ENCODE measurements at regions not wholly inside any gene's neighbourhood (a gene's known extent, or its start where the extent isn't known, plus 50 kb on each side); places are given as distances from the start of the nearest gene placed in this dataset.

GRCh38 chr3:99131876-99132275, 230.4 kb upstream of the DCBLD2 start:
- no peak for DNase-seq (ENCODE audit: low read depth in 1 of 2, low spot score in 1 of 2)

GRCh38 chr3:99128725-99129505, 227.4 kb upstream of the DCBLD2 start:
- DNase-seq (ENCODE audit: low read depth in 1 of 2, low spot score in 1 of 2), result no peak

GRCh38 chr3:99128235-99128634, 226.7 kb upstream of the DCBLD2 start:
- no peak for DNase-seq (ENCODE audit: low read depth in 1 of 2, low spot score in 1 of 2)

DNA sequence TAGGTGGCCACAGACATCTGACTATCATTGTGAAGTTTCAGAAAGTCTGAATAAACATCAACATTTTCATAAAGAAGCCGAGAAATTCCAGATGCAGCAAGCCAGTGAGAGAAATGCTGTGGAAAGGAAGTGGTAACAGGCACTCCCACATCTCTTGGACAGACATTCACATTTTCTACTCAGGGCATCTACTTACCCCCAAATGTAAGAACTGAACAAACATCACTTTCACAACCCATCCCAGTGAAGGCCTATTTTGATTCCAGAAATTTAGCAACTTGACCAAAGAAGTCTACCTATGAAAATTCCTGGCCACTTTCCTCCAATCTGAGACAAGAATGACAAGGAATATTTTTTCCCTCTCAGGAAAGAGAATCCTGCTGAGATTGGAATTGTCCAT, 224.8 kb upstream of the DCBLD2 start:
- DNase-seq (ENCODE audit: low read depth in 1 of 2, low spot score in 1 of 2), result no peak

DNA sequence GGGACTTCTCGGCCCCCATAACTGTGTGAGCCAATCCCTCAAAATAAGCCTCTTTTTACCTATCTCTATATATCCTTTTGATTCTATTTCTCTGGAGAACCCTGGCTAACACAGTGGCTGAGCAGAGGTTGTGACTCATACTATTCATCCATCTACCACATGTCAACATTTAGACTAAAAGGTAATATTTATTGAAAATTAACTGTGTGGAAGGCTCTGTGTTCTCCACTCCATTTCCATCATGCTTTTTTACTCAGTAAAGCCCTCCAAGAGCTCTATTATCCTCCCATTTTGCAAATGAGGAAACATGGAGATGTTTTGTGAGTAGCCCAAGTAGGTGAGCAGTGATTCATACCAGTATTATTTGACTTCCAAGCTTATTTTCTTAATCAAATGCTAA, 217.9 kb upstream of the DCBLD2 start:
- DNase-seq (ENCODE audit: low read depth in 1 of 2, low spot score in 1 of 2), result no peak

GRCh38 chr3:99118381-99118780, 216.9 kb upstream of the DCBLD2 start:
- no peak for DNase-seq (ENCODE audit: low read depth in 1 of 2, low spot score in 1 of 2)

DNA sequence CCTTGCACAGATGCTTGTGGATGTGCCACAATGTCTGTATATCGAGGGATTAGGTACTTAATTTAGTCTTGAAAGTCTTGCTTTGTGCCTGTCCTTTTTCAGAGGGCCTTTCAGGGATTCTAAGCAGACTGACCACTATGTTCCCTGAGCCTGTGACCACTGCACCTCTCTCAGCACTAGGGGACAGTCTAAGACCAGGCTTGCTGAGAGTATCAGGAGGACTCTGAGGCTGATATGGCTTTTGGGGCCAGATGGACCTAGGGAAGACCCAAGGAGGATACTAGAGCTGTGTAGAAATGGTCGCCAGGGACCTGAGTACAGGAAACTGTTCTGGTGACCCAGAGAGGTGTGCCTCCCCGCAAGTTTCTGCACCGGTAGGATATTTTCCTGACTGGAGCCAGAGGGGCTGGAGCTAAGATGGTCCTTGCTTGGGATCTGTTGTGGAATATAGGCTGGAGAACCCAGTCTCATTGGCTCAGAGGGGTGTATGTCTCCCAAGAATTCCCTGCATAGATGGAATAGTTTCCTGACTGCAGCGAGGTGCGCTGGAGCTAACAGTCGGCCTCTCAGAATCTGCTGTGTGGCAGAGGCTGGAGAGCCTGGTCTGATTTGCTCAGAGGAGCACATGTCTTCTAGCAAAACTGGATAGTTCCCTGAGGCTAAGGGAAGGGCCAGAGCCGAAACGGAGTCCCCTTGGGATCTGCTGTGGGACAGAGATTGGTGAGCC, 213.2 kb upstream of the DCBLD2 start:
- no peak for DNase-seq (ENCODE audit: low read depth in 1 of 2, low spot score in 1 of 2)

DNA sequence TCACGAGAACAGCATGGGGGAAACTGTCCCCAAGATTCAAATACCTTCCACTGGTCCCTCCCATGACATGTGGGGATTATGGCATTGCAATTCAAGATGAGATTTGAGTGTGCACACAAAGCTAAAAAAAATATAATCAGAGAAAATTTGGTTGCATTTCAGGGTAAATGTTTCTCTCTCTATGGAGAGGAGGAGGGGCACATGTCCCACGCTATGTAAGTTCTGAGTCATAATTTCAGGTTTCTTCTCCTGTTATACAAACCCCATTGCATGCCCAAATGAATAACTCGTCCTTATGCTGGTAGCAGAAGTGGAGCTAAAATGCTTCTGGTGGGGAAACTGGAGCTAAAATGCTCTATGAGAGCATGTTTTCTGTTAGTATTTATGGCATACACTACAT, 209.7 kb upstream of the DCBLD2 start:
- no peak for DNase-seq (ENCODE audit: low read depth in 1 of 2, low spot score in 1 of 2)

DNA sequence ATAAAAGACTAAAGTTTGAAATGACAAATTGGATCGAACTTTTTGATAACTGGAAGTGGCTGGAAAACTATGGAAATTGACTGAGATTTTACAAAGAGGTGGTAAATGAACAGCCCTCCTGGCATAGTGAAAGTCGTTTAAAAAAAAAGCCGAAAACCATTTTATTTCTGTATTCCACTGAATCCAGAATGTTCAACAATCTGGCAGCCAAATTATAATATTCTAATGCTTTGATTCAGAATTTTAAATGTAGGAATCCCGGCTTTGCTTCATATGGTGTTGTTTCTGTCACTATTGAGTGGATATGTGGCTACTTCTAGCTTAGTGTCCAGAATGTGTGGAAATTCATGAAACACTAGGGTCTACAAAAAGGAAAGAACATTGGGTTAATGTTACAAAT, 208.9 kb upstream of the DCBLD2 start:
- no peak for DNase-seq (ENCODE audit: low read depth in 1 of 2, low spot score in 1 of 2)

DNA sequence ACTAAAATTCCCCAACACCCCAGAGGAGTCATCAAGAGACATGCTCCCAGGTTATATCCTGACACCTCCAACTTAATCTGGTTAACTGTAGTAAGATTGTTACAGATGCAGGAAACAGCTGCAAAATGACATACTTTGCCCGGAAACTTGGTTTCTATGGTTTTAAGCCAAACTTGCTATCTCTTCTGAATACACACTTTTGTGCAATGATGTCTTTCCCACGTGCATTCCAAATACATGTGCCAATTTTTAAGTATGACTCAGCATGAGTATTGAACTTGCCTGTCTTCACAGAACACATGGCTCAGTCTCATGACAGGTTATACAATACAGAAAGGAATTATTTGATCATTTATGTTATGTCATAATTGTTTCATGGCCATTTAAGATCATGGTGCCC, 207.0 kb upstream of the DCBLD2 start:
- no peak for DNase-seq (ENCODE audit: low read depth in 1 of 2, low spot score in 1 of 2)

DNA sequence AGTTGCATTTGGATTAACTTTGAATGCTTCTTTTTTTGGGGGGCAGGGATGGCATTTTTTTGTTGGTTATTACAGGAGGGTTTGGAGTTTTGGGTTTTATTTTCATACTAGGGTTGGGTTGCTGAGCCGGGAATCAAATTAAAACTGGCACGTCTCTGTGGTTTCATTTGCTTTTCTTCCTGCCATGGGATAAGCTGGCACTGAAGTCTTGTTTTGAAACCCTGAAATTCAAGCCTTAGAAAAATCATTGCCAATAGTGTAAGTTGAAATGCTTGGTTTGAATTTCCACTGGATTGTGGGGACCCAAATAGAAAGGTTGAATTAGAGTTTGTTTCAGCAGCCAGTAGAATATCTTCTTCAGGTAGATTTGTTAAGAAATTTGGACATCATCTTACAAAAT, 193.1 kb upstream of the DCBLD2 start:
- DNase-seq (ENCODE audit: low read depth in 1 of 2, low spot score in 1 of 2), result no peak

DNA sequence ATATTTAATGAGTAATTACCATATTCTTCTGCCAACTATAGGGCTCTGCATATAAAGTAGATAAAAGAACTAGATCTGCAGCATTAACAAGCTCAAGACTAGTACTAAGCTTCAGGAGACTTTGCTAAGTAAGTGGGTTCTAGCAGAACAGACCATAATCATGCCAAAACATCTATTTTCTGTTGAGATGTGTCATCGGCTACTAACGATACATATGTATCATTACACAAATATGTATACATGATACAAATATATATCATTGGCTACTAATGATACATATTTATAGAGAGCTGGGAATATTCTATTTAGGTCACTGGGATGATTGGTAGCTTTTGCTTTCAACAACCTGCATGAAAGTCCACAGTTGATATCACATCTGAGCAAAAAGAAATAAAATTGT, 185.8 kb upstream of the DCBLD2 start:
- no peak for DNase-seq (ENCODE audit: low read depth in 1 of 2, low spot score in 1 of 2)

- no peak for DNase-seq (ENCODE audit: low read depth in 1 of 2, low spot score in 1 of 2)
Observed at GRCh38 chr3:99084826-99085225, 183.3 kb upstream of the DCBLD2 start.

GRCh38 chr3:99084156-99084555, 182.7 kb upstream of the DCBLD2 start:
- no peak for DNase-seq (ENCODE audit: low read depth in 1 of 2, low spot score in 1 of 2)

DNA sequence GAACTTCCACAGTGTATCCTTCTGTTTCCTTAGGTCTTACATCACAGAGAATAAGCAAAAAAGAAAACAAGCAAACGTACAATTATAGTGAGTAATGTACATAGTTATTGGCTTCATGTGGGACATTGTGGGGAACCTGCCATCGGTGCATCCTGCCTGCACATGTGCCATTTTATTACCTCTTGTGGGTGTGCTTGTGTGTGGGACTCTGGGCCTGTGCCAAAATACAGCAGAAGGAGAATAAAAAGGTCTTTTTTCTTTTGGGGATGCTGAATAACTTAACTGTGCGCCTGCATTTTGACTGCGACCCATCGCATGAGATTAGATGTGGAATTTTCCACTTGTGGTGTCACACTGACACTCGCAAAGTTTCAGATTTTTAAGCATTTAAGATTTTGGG, 169.6 kb upstream of the DCBLD2 start:
- no peak for DNase-seq (ENCODE audit: low read depth in 1 of 2, low spot score in 1 of 2)

DNA sequence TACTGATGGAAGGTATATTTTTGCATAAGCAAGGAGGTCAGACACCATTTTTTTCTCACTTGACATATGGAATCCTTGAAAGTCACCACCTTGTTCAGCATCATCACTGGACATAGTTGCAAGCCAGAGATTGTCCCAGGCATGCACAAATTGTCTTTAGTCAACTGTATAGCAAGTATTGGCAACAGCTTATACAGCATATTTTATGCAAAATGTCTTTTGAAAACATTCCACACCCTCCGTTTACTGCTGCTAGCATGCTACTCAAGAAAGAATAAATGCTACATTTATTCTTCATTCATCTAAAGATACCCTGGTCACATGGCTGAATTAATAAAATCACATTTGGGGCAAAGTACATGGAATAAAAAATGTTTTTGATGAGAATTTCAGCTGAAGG, 168.5 kb upstream of the DCBLD2 start:
- no peak for DNase-seq (ENCODE audit: low read depth in 1 of 2, low spot score in 1 of 2)

- DNase-seq (ENCODE audit: low read depth in 1 of 2, low spot score in 1 of 2), result no peak
Observed at GRCh38 chr3:99066863-99067262, 165.4 kb upstream of the DCBLD2 start.

DNA sequence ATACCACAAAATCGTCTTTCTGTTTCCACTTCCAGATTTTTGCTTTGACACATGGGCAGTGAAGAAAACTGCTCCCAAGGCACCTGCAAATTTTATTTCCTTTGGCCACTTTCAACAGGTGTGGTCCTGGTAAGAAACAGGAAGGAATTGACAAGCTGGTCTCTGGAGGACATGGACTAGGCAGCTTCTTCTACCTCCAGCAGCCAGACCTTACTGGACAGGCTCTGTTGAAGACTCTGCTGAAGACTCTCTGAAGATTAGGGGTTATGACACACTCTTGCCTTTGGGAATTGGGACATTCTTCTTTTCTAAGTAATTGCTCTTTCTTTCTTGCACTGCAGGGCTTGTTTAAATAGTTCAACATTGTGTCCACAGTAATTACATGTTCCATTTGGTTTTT, 147.7 kb upstream of the DCBLD2 start:
- DNase-seq (ENCODE audit: low read depth in 1 of 2, low spot score in 1 of 2), result no peak

DNA sequence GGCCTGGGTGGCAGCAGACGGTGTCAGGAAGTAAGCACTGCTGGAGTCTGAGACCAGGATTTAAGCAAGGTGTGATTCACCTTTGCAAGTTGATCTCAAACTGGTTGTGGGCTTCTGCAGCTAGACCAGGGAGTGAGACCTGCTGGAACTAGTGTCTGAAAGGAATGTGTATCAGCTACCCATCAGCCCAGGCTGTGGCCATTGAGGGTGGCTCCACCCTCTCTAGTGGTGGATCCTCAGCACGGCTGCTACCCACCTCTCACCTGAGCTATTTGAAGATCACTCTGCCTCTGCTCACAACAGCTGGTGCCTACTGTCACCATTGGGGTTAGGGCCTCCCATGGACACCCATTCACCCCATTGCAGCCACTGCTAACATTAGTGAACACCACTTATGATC, 140.3 kb upstream of the DCBLD2 start:
- DNase-seq (ENCODE audit: low read depth in 1 of 2, low spot score in 1 of 2), result no peak

DNA sequence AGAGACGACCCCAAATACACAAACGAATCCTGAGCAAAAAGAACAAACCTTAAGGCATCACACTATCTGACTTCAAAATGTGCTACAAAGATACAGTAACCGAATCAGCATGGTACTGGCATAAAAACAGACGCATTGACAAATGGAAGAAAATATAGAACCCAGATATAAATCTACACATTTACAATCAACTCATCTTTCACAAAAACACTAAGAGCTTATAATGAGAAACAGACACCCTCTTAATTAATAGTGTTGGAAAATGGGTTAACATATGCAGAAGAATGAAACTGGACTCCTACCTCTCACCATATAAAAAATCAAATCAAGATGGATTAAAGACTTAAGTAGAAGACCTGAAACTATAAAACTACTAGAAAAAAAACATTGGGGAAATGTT, 130.3 kb upstream of the DCBLD2 start:
- DNase-seq (ENCODE audit: low read depth in 1 of 2, low spot score in 1 of 2), result no peak

DNA sequence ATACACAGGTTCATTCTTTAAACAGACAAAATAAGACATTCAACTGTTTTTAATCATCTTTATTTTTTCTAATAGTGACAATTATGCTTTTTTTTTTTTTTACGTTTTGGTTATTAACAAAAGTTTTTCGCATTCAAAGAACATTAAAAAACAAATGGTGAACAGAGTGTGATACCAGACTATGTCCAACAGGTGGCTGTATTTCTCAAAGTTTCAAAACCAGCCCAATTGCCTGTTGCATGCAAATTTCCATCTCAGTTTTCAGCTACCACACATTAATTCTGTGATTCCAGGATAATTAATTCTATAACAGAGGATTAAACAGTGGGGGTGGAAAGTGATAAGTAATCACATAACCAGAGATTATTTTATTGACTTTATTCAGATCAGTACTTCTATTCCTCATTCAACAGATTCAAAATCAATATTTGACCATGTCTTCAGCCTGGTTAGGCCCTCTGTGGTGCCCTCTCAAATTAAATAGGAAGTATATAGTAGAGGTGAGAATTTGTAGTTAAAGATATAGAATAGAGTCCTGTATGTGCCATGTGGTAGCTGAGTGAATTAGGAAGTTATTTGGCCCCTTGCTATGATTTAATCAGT, 122.2 kb upstream of the DCBLD2 start:
- no peak for DNase-seq (ENCODE audit: low read depth in 1 of 2, low spot score in 1 of 2)

DNA sequence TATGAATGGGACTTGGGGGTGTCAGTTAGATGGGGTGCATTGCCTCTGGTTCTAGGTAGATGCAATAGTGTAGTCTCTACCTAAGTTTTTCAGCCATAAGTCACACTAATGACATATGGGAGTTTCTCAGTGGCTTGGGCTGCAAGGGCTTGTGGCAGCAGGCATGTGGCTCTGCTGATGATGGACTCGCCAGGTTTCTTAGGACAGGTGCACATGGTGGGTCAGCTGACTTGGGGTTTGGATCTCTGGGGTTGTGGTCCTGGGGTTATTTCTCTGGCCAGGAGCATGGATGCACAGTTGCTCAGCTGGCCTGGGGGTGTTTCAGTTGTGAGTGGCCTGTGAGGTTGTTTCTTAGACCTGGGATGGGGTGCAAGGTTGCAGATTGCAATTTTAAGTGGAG, 120.0 kb upstream of the DCBLD2 start:
- DNase-seq (ENCODE audit: low read depth in 1 of 2, low spot score in 1 of 2), result no peak

All from activated CD4-positive, alpha-beta T cell treated with anti-CD3 and anti-CD28 coated beads, Interleukin-2, amount 50 U/mL, for 24 hours (primary cell).